HPDE6-E6E7 (cell line): ENCODE measurements at regions not wholly inside any gene's neighbourhood (a gene's known extent, or its start where the extent isn't known, plus 50 kb on each side); places are given as distances from the start of the nearest gene placed in this dataset.

Experiments used
- DNase-seq: peaks from one replicate; pipeline ENCODE4 v3.0.0; 2011; ENCODE audit warnings: missing footprints; ENCODE audit errors: extremely low spot score

- DNase-seq, result no peak
Observed at GRCh38 chr5:107216587-107216986, 454.1 kb downstream of the EFNA5 start.

GRCh38 chr5:107215611-107216010, 455.1 kb downstream of the EFNA5 start:
- DNase-seq, result no peak

- DNase-seq, result no peak
Observed at GRCh38 chr5:107213025-107213424, 457.7 kb downstream of the EFNA5 start.

GRCh38 chr5:107211630-107212029, 459.1 kb downstream of the EFNA5 start:
- no peak for DNase-seq

GRCh38 chr5:107208867-107209266, 461.9 kb downstream of the EFNA5 start:
- no peak for DNase-seq

- no peak for DNase-seq
Observed at GRCh38 chr5:107204413-107204812, 466.3 kb downstream of the EFNA5 start.

GRCh38 chr5:107203243-107203642, 467.5 kb downstream of the EFNA5 start:
- DNase-seq, result no peak

- no peak for DNase-seq
Observed at GRCh38 chr5:107199756-107200155, 471.0 kb downstream of the EFNA5 start.

GRCh38 chr5:107196500-107197059, 474.2 kb downstream of the EFNA5 start:
- no peak for DNase-seq

- no peak for DNase-seq
Observed at GRCh38 chr5:107195890-107196395, 474.8 kb downstream of the EFNA5 start.

GRCh38 chr5:107184871-107185270, 485.9 kb downstream of the EFNA5 start:
- no peak for DNase-seq

GRCh38 chr5:107184066-107184465, 486.7 kb downstream of the EFNA5 start:
- DNase-seq, result no peak

- no peak for DNase-seq
Observed at GRCh38 chr5:107170620-107171019, 500.1 kb downstream of the EFNA5 start.

GRCh38 chr5:107169867-107170266, 500.9 kb downstream of the EFNA5 start:
- DNase-seq, result no peak

- no peak for DNase-seq
Observed at GRCh38 chr5:107168848-107169752, 501.6 kb downstream of the EFNA5 start.

- DNase-seq, result no peak
Observed at GRCh38 chr5:107168086-107168485, 502.7 kb downstream of the EFNA5 start.

GRCh38 chr5:107165296-107165695, 505.4 kb downstream of the EFNA5 start:
- no peak for DNase-seq

- DNase-seq, result no peak
Observed at GRCh38 chr5:107157809-107158208, 512.9 kb downstream of the EFNA5 start.

GRCh38 chr5:107155707-107156106, 515.0 kb downstream of the EFNA5 start:
- no peak for DNase-seq

- no peak for DNase-seq
Observed at GRCh38 chr5:107154593-107154992, 516.1 kb downstream of the EFNA5 start.

GRCh38 chr5:107153283-107153682, 517.5 kb downstream of the EFNA5 start:
- DNase-seq, result no peak

GRCh38 chr5:107149243-107150005, 521.3 kb downstream of the EFNA5 start:
- DNase-seq, result no peak
